ENCODE measurements at regions not wholly inside any gene's neighbourhood (a gene's known extent, or its start where the extent isn't known, plus 50 kb on each side); places are given as distances from the start of the nearest gene placed in this dataset.

DNA sequence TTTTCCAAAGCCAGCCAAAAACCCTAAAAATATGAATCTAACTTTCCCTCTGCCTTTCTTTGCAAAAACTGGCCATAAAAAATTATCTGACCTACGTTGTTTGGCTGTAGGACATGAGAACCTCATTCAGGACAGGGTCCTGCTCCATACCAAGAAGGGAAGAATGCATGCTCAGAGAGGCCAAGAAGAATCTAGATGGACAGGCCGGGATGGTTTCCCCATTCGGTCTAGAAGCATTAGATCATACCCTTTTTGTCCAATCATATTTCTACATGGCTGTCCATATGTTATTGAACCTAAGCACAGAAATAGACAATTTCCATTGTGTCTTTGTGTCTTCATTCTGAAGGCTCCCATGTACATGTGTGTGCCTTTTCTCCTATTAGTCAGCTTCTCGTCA, 2120.4 kb upstream of the PIK3C3 start:
- H3K9me3 ChIP-seq = no peaks in the 10 kb centered on the region
- no peaks in the 10 kb centered on the region for H3K4me1 ChIP-seq
- WGBS, 5 donors = 83 to 91% (median 89%) methylated on average over 4 of the region's 4 CpGs
- no peak overlapping the region for H3K27ac ChIP-seq
- H3K27me3 ChIP-seq (replicated peaks in 1 of 7) = no peaks in the 10 kb centered on the region
- no peak for DNase-seq
- H3K4me3 ChIP-seq = no peak overlapping the region
- TF ChIP-seq POLR2AphosphoS5 (IDR thresholded peaks at IDR 0.05) (no peak), POLR2A (IDR thresholded peaks at IDR 0.05) (no peak)
- TF ChIP-seq, protein P1, sequence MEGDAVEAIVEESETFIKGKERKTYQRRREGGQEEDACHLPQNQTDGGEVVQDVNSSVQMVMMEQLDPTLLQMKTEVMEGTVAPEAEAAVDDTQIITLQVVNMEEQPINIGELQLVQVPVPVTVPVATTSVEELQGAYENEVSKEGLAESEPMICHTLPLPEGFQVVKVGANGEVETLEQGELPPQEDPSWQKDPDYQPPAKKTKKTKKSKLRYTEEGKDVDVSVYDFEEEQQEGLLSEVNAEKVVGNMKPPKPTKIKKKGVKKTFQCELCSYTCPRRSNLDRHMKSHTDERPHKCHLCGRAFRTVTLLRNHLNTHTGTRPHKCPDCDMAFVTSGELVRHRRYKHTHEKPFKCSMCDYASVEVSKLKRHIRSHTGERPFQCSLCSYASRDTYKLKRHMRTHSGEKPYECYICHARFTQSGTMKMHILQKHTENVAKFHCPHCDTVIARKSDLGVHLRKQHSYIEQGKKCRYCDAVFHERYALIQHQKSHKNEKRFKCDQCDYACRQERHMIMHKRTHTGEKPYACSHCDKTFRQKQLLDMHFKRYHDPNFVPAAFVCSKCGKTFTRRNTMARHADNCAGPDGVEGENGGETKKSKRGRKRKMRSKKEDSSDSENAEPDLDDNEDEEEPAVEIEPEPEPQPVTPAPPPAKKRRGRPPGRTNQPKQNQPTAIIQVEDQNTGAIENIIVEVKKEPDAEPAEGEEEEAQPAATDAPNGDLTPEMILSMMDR (IDR thresholded peaks at IDR 0.05 in 8 of 11, conservative IDR thresholded peaks at IDR 0.05 in 3 of 11) = no peak
- no peaks in the 10 kb centered on the region for H3K36me3 ChIP-seq
- intact Hi-C loops (cut with DNase I; ENCODE audit: low total_unique reads) = no loop called here

DNA sequence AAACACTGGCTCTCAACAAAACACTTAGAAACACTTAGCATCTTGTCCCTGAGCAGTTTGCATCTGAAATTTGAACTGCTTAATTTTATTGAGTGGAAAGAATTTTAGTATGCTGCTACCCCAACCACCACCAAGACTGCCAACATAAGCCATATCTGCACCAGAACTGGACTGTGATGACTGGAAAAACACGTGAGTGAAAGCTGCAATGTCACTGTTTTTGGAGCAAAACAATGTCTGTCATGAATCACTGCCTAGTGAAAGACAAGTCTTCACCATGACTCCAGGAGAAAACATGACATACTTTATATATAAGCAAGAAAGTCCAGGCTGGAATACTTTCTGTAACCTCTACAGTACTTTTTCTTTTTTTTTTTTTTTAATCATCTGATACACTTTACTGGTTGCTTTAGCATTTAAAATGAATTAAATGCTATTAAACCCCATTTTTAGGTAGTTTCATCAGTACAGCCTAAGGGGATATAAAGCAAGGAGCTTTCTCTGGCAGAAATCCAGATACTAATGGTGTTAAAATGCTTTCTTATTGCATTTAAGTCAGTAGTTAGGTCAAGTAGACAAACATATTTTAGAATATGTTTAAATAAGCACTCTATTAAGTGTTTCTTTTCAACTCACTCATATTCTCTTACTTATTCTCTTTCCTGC, 2129.4 kb upstream of the PIK3C3 start:
- DNase-seq = no peak
- no peak overlapping the region for H3K4me3 ChIP-seq
- no peaks in the 10 kb centered on the region for H3K36me3 ChIP-seq
- H3K27me3 ChIP-seq (replicated peaks in 1 of 7) = no peaks in the 10 kb centered on the region
- H3K9me3 ChIP-seq = no peaks in the 10 kb centered on the region
- TF ChIP-seq, protein P1 (IDR thresholded peaks at IDR 0.05 in 8 of 11, conservative IDR thresholded peaks at IDR 0.05 in 3 of 11) = no peak
- H3K27ac ChIP-seq = no peak overlapping the region
- intact Hi-C loops (cut with DNase I; ENCODE audit: low total_unique reads) = no loop called here
- no peaks in the 10 kb centered on the region for H3K4me1 ChIP-seq
- WGBS, 5 donors = 15 to 70% (median 26%) methylated on average over 1 of the region's 1 CpG

DNA sequence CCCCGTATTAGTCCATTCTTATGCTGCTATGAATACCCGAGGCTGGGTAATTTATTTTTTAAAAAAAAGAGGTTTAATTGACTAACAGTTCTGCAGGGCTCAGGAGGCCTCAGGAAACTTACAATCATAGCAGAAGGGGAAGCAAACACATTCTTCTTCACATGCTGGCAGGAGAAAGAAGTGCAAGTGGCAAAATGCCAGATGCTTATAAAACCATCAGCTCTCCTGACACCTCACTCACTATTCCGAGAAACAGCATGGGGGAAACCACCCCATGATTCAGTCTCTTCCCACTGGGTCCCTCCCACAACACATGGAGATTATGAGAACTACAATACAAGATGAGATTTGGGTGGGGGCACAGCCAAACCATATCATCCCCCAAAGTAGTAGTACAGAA, 2148.5 kb upstream of the PIK3C3 start:
- Histone ChIP-seq H3K4me3 (no peak overlapping the region), H3K4me1 (no peaks in the 10 kb centered on the region), H3K27ac (no peak overlapping the region), H3K27me3 (replicated peaks in 1 of 7) (no peaks in the 10 kb centered on the region), H3K36me3 (no peaks in the 10 kb centered on the region), H3K9me3 (peaks cover 0 to 20% (median 12%) of the 10 kb centered on the region in 8 donors)
- intact Hi-C loops (cut with DNase I; ENCODE audit: low total_unique reads) = no loop called here
- 66 to 84% (median 70%) methylated on average over 3 of the region's 3 CpGs for WGBS, 5 donors
- DNase-seq = no peak
- TF ChIP-seq, protein P1 (IDR thresholded peaks at IDR 0.05 in 8 of 11, conservative IDR thresholded peaks at IDR 0.05 in 3 of 11) = no peak
- TF ChIP-seq POLR2A (IDR thresholded peaks at IDR 0.05) = no peak
- no peak for TF ChIP-seq POLR2AphosphoS5 (IDR thresholded peaks at IDR 0.05)

DNA sequence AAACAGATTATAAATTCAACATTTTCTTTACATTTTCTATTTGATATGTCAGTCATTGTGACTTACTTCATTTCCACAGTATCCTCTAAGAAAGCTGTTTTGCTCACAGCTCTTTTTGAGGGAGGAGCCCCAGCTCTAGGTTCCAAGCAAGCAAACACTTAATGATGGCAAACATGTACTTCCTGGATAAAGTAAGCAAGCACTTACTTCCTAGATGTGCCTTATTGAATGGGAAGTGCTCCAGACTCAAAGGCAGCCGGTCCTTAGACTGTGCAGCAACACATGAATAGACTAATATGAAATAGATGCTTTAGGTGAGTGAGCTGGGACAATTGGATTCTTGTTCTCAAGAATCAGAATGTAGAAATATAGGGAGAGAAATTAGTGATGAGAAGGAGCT, 2149.8 kb upstream of the PIK3C3 start:
- H3K4me3 ChIP-seq = no peak overlapping the region
- intact Hi-C loops (cut with DNase I; ENCODE audit: low total_unique reads) = no loop called here
- TF ChIP-seq POLR2AphosphoS5 (IDR thresholded peaks at IDR 0.05) (no peak), POLR2A (IDR thresholded peaks at IDR 0.05) (no peak)
- TF ChIP-seq, protein P1 (IDR thresholded peaks at IDR 0.05 in 8 of 11, conservative IDR thresholded peaks at IDR 0.05 in 3 of 11) = no peak
- no peak for DNase-seq
- H3K36me3 ChIP-seq = no peaks in the 10 kb centered on the region
- no peaks in the 10 kb centered on the region for H3K27me3 ChIP-seq (replicated peaks in 1 of 7)
- no peak overlapping the region for H3K27ac ChIP-seq
- 35 to 67% (median 60%) methylated on average over 1 of the region's 1 CpG for WGBS, 5 donors
- H3K9me3 ChIP-seq = peaks cover 0 to 14% (median 11%) of the 10 kb centered on the region in 8 donors
- H3K4me1 ChIP-seq = peaks cover 0 to under 1% (median 0%) of the 10 kb centered on the region in 6 donors
